Loucy (cell line): ENCODE measurements at regions not wholly inside any gene's neighbourhood (a gene's known extent, or its start where the extent isn't known, plus 50 kb on each side); places are given as distances from the start of the nearest gene placed in this dataset.

Experiments used
- CTCF ChIP-seq: fragments of 200-600 bp; sonication (generic); conservative IDR thresholded peaks from 2 replicates; pipeline ENCODE4 v1.5.1; 2014; ENCODE audit warnings: mild to moderate bottlenecking, antibody characterized with exemption, low read length
- EZH2phosphoT487 ChIP-seq: fragments of 200-600 bp; IDR thresholded peaks from 2 replicates; pipeline ENCODE4 v1.6.1; 2018; ENCODE audit warnings: antibody characterized with exemption, mild to moderate bottlenecking, moderate library complexity, borderline replicate concordance

GRCh38 chr10:117896517-117896916 lies 150.2 kb downstream of the RAB11FIP2 start:
- no peak for TF ChIP-seq CTCF
- no peak for TF ChIP-seq EZH2phosphoT487
